ENCODE measurements at regions not wholly inside any gene's neighbourhood (a gene's known extent, or its start where the extent isn't known, plus 50 kb on each side); places are given as distances from the start of the nearest gene placed in this dataset.

DNA sequence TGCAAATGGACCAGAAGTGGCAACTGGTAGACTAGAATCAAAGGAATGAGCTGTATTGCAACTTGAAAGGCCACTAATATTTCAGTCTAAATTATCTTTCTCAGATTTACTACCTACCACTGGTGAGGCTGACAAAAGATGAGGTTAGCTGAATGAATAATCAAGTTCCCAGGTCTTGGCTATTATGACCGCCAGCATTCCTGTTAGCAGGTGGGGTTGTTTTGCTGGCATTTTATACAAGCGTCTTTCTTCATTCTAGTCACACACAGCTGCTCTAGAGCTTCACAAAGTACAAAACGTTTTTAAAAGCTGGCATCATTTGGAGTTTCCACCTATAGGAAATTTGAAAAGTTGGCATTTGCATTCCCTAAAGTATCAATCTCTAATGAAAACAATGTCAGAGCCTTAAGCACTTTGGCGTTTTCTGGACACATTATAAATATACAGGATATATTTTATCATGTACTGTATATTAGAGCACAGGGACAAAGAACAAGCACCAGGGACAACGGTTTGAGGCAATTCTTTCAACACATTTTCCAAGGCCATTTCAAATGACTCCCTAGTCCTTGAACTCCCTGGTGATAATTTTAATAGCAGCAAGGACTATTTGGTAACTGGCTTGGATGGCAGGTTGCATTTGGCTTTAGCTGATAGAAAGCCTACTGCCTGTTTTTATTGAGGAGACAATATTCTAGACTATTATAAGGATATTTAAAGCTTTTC, 410.2 kb upstream of the CHST9 start:
- no peaks in the 10 kb centered on the region for H3K4me1 Mint-ChIP-seq
- no peak overlapping the region for H3K27ac Mint-ChIP-seq
- H3K36me3 Mint-ChIP-seq = no peaks in the 10 kb centered on the region
- no peaks in the 10 kb centered on the region for H3K9me3 Mint-ChIP-seq
- no peaks in the 10 kb centered on the region for H3K27me3 Mint-ChIP-seq
- H3K4me3 Mint-ChIP-seq = no peak overlapping the region

DNA sequence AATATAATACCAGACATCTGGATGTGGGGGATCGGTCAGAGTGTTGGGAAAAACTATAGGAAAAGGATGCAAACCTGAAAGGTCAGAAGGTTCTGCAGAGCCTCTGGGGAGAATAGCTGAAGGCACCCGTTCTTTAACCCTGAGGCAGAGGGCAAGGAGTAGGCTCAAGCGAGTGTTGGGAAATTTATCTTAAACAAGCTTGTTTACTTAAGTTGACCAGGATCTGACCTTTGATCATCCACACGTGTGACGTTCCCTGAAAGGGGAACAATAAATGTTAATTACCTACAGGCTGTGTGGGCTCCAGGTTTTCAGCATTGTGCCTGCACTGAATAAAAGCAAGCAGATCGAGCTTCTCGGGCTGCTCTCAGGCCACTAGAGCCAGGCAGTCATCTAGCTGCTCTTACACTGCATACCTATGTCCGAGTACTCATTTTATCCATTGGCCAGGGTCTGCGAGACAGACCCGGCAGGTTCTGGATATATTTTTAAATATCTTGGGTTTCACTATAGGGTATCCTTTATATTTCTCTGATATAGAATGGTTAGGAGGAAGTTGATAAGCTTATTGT, 400.6 kb upstream of the CHST9 start:
- Mint-ChIP-seq H3K36me3 (no peaks in the 10 kb centered on the region), H3K4me1 (no peaks in the 10 kb centered on the region), H3K27ac (no peak overlapping the region), H3K27me3 (no peaks in the 10 kb centered on the region), H3K4me3 (no peak overlapping the region), H3K9me3 (peaks cover 0 to 15% (median 5%) of the 10 kb centered on the region in 3 donors)

GRCh38 chr18:27583466-27583865, 398.4 kb upstream of the CHST9 start:
- H3K36me3 Mint-ChIP-seq = no peaks in the 10 kb centered on the region
- H3K4me1 Mint-ChIP-seq = no peaks in the 10 kb centered on the region
- H3K9me3 Mint-ChIP-seq = peaks cover 0 to 15% (median 5%) of the 10 kb centered on the region in 3 donors
- no peak overlapping the region for H3K27ac Mint-ChIP-seq
- no peaks in the 10 kb centered on the region for H3K27me3 Mint-ChIP-seq
- no peak overlapping the region for H3K4me3 Mint-ChIP-seq

- Mint-ChIP-seq H3K4me1 (no peaks in the 10 kb centered on the region), H3K4me3 (no peak overlapping the region), H3K9me3 (peaks cover 0 to 15% (median 5%) of the 10 kb centered on the region in 3 donors), H3K27me3 (no peaks in the 10 kb centered on the region), H3K27ac (no peak overlapping the region), H3K36me3 (no peaks in the 10 kb centered on the region)
These were observed 397.8 kb upstream of the CHST9 start for GRCh38 chr18:27582760-27583412.

GRCh38 chr18:27581296-27581904, 396.3 kb upstream of the CHST9 start:
- Mint-ChIP-seq H3K4me1 (no peaks in the 10 kb centered on the region), H3K36me3 (no peaks in the 10 kb centered on the region), H3K4me3 (no peak overlapping the region), H3K9me3 (peaks cover 0 to 15% (median 5%) of the 10 kb centered on the region in 3 donors), H3K27ac (no peak overlapping the region), H3K27me3 (no peaks in the 10 kb centered on the region)

DNA sequence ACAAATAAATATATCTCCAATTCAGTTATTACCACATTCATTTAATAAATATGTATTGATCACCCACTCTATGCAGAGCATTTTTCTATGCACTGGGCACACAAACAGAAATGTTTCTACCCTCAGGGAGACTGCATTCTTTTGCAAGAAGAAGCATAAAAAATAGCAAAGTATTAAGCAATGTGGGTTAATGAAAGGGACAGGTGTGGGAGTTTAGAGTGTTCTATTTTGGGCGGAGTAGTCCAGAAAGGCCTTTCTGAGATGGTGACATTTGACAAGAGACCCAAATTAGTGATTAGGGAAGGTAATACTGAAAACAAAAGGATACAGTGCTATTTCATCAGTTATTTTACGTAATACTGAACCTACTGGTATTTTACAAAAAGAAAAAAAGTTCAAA, 394.3 kb upstream of the CHST9 start:
- H3K27ac Mint-ChIP-seq = no peak overlapping the region
- H3K4me3 Mint-ChIP-seq = no peak overlapping the region
- H3K36me3 Mint-ChIP-seq = no peaks in the 10 kb centered on the region
- peaks cover 0 to 15% (median 5%) of the 10 kb centered on the region in 3 donors for H3K9me3 Mint-ChIP-seq
- H3K4me1 Mint-ChIP-seq = no peaks in the 10 kb centered on the region
- no peaks in the 10 kb centered on the region for H3K27me3 Mint-ChIP-seq

DNA sequence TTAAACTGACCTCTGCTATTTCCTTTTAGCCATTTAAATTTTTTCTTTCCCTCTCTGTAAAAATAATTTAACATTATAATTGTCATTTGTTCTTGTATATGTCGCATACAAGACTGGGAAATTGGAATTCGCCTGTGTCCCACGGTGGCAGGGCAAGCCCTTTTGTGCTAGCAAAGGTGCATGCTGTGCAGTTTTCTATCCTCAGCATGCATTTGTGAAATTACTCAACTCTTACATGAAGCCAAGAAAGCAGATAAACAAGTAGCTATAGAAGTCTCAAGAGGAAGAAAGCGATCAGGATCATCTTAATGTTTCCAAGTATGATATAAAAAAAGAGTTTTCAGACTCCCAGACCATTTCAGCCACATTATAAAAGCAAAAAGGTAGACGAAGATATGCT, 392.6 kb upstream of the CHST9 start:
- Mint-ChIP-seq H3K4me3 (no peak overlapping the region), H3K36me3 (no peaks in the 10 kb centered on the region), H3K4me1 (no peaks in the 10 kb centered on the region), H3K9me3 (peaks cover 0 to 16% (median 5%) of the 10 kb centered on the region in 3 donors), H3K27me3 (no peaks in the 10 kb centered on the region), H3K27ac (no peak overlapping the region)

DNA sequence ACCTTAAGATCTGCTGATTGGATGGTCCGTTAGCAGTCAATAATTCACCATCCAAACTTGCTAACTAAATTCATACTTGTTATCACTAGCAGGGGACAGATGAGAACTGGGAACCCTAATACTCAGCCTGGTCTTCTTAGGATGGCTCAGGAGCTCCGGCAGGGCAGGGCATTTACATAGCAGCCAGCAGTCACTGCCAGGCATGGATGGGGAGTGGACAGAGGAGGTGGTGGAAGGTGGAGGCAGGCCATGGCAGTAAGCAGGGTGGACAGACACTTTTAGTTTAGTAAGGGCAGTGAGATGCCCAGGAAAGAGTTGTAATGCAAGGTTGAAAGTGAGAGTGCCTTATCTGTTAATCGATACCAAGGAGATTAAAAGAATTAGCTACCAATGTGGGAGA, 392.2 kb upstream of the CHST9 start:
- no peaks in the 10 kb centered on the region for H3K27me3 Mint-ChIP-seq
- no peak overlapping the region for H3K27ac Mint-ChIP-seq
- H3K4me1 Mint-ChIP-seq = no peaks in the 10 kb centered on the region
- H3K9me3 Mint-ChIP-seq = peaks cover 0 to 13% (median 5%) of the 10 kb centered on the region in 3 donors
- no peaks in the 10 kb centered on the region for H3K36me3 Mint-ChIP-seq
- no peak overlapping the region for H3K4me3 Mint-ChIP-seq

DNA sequence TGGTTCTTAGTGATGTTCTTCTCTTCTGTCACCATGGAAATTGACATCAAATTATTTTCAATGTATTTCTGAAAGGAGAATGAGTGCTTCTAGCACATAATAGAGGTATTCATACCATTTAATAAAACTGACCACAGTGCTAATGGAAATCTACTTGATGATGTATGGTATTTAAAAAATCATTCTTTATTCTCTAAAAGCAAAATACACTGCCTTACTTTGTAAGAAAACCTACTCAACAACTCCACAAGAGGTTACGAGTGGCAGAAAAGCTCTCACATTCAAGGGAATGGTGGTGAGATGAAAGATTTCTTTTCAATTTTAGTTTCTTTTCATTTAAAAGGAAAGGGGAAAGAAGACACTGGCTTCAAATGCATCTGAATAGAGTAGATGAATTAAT, 382.3 kb upstream of the CHST9 start:
- no peaks in the 10 kb centered on the region for H3K4me1 Mint-ChIP-seq
- no peak overlapping the region for H3K4me3 Mint-ChIP-seq
- no peak overlapping the region for H3K27ac Mint-ChIP-seq
- no peaks in the 10 kb centered on the region for H3K36me3 Mint-ChIP-seq
- no peaks in the 10 kb centered on the region for H3K27me3 Mint-ChIP-seq
- peaks cover 6 to 23% (median 9%) of the 10 kb centered on the region in 3 donors for H3K9me3 Mint-ChIP-seq

DNA sequence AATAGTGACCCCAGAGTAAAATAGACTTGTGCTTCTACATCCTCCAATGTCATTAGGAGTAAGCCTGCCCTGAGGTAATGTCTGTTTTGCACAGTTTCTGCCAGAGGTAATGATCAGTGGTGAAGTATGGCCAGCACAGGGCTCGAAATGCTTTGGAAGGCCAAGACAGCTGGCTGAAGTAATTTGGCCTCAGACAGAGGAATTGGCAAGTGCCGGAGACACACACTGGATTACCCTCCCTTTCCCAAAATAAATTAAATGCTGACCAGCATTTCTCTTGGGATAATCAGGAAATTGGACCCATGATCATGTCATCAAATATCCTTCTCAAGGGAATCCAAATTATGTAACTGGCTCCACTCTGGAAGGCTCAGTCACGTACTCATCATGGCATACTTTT, 379.0 kb upstream of the CHST9 start:
- no peaks in the 10 kb centered on the region for H3K27me3 Mint-ChIP-seq
- H3K36me3 Mint-ChIP-seq = no peaks in the 10 kb centered on the region
- peaks cover 0 to 12% (median 6%) of the 10 kb centered on the region in 3 donors for H3K9me3 Mint-ChIP-seq
- H3K4me3 Mint-ChIP-seq = no peak overlapping the region
- H3K27ac Mint-ChIP-seq = no peak overlapping the region
- no peaks in the 10 kb centered on the region for H3K4me1 Mint-ChIP-seq

GRCh38 chr18:27558388-27559155, 373.5 kb upstream of the CHST9 start:
- Mint-ChIP-seq H3K4me3 (no peak overlapping the region), H3K9me3 (peaks cover 4 to 15% (median 4%) of the 10 kb centered on the region in 3 donors), H3K27ac (no peak overlapping the region), H3K36me3 (no peaks in the 10 kb centered on the region), H3K27me3 (no peaks in the 10 kb centered on the region), H3K4me1 (no peaks in the 10 kb centered on the region)

- H3K27ac Mint-ChIP-seq = no peak overlapping the region
- no peaks in the 10 kb centered on the region for H3K36me3 Mint-ChIP-seq
- peaks cover 4 to 10% (median 4%) of the 10 kb centered on the region in 3 donors for H3K9me3 Mint-ChIP-seq
- no peaks in the 10 kb centered on the region for H3K27me3 Mint-ChIP-seq
- no peaks in the 10 kb centered on the region for H3K4me1 Mint-ChIP-seq
- H3K4me3 Mint-ChIP-seq = no peak overlapping the region
These were observed 371.6 kb upstream of the CHST9 start for GRCh38 chr18:27556741-27557140.

DNA sequence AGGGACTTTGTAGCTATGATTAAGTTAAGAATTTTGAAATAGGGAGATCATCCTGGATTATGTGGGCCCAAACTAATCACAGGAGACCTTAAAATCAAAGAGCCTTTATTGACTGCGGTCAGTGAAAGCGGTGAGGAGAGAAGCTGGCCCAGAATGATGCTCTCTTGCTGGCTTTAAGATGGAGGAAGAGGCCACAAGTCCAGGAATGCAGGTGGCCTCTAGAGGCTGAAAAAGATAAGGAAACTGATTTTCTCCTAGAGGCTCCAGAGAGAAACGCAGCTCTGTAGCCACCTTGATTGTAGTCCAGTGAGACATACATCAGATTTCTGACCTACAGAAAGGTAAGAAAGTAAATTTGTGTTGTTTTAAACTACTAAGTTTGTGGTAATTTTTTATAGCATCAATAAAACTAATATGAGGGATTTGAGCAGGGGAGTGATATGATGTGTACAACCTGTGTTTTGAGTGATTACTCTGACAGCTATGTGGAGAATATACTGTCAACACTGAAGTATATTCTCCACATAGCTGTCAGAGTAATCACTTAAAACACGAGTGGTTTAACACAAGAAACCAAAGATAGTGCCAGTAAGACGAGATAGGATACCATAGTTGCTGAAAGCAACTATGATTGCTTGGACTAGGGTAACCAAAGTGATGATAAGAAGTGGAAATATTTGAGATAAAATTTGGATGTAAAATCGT, 364.4 kb upstream of the CHST9 start:
- H3K36me3 Mint-ChIP-seq = peaks cover 2% of the 10 kb centered on the region
- H3K4me1 Mint-ChIP-seq = peaks cover 0 to 2% (median 0%) of the 10 kb centered on the region in 3 donors
- no peaks in the 10 kb centered on the region for H3K27me3 Mint-ChIP-seq
- H3K27ac Mint-ChIP-seq = no peak overlapping the region
- peaks cover 1 to 12% (median 2%) of the 10 kb centered on the region in 3 donors for H3K9me3 Mint-ChIP-seq
- no peak overlapping the region for H3K4me3 Mint-ChIP-seq

DNA sequence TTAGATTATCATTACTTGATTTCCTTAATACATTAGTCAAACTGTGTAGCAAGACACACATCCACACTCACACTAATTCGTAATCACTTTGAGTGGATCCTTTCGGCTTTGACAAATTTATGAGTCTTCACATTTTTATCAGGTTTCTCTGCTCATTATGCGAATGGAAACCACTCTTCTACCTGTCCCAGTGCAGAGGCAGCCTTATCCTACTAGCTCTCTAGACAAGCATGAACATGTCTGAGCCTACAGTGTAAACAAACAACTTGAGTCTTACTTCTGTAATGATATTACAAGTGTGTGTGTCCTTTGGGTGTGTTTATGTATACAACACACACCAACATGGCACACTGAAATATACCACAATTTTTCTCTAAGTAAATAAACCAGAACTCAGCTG, 361.9 kb upstream of the CHST9 start:
- H3K36me3 Mint-ChIP-seq = peaks cover 2% of the 10 kb centered on the region
- H3K27me3 Mint-ChIP-seq = no peaks in the 10 kb centered on the region
- H3K27ac Mint-ChIP-seq = no peak overlapping the region
- H3K4me1 Mint-ChIP-seq = peaks cover 0 to 2% (median 0%) of the 10 kb centered on the region in 3 donors
- no peak overlapping the region for H3K4me3 Mint-ChIP-seq
- H3K9me3 Mint-ChIP-seq = peaks cover 0 to 8% (median 1%) of the 10 kb centered on the region in 3 donors

All from IgD-negative memory B cell (primary cell).